ENCODE measurements at regions not wholly inside any gene's neighbourhood (a gene's known extent, or its start where the extent isn't known, plus 50 kb on each side); places are given as distances from the start of the nearest gene placed in this dataset.

DNA sequence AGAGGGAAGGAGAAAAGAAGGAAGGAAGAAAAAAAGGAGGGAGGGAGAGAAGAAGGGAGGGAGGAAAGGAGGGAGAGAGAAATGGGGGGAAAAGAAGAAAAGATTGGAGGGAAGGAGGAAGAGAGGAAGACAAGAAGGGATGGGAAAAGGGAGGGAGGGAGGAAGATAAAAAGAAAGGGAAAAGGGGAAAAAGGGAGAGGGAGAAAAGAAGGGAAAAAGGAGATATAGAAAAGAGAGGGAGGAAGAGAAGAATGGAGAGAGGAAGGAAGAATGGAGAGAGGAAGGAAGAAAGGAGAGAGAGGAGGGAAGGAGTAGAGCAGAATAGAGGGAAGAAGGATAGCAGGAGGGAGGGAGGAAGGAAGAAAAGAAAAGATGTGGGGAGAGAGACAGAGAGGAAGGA lies 334.6 kb downstream of the TSHZ3 start:
- TF ChIP-seq, protein P1, sequence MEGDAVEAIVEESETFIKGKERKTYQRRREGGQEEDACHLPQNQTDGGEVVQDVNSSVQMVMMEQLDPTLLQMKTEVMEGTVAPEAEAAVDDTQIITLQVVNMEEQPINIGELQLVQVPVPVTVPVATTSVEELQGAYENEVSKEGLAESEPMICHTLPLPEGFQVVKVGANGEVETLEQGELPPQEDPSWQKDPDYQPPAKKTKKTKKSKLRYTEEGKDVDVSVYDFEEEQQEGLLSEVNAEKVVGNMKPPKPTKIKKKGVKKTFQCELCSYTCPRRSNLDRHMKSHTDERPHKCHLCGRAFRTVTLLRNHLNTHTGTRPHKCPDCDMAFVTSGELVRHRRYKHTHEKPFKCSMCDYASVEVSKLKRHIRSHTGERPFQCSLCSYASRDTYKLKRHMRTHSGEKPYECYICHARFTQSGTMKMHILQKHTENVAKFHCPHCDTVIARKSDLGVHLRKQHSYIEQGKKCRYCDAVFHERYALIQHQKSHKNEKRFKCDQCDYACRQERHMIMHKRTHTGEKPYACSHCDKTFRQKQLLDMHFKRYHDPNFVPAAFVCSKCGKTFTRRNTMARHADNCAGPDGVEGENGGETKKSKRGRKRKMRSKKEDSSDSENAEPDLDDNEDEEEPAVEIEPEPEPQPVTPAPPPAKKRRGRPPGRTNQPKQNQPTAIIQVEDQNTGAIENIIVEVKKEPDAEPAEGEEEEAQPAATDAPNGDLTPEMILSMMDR (IDR thresholded peaks at IDR 0.05; ENCODE audit: insufficient read depth, low read length): no peak
- H3K4me3 ChIP-seq (ENCODE audit: low read depth, low read length): no peak overlapping the region
- DNase-seq (ENCODE audit: low read depth): no peak

DNA sequence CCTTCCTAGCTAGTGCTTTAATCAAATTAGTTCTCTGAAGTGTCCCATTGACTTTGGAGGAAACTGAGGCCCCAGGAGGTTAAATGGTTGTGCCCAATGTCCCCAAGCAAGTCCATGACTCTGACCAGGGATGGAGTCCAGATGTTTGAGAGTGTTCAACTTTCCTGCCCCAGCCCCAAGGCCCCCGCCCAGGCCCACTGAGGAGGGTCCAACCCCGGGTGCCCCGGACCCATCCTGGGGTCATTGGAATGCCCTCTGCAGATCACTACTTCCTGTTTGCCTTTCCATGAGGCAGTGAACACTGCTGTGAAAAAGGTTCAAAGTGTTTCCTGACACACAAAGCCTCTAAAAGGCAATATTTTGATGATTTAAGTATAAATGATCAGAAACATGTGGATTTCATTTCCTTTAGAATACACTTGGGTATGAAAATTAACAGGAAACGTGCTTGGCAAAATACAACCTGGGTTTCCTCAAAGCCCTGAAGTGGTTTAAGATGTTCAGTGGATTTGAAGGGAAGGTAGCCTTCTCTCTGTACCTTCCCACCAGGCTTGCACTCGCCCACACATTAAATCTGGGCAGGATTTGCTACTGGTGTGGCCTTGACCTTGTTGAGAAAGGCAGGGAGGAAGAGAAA lies 335.7 kb downstream of the TSHZ3 start:
- no peak overlapping the region for H3K4me3 ChIP-seq (ENCODE audit: low read depth, low read length)
- DNase-seq (ENCODE audit: low read depth): no peak
- TF ChIP-seq, protein P1 (IDR thresholded peaks at IDR 0.05; ENCODE audit: insufficient read depth, low read length): no peak

DNA sequence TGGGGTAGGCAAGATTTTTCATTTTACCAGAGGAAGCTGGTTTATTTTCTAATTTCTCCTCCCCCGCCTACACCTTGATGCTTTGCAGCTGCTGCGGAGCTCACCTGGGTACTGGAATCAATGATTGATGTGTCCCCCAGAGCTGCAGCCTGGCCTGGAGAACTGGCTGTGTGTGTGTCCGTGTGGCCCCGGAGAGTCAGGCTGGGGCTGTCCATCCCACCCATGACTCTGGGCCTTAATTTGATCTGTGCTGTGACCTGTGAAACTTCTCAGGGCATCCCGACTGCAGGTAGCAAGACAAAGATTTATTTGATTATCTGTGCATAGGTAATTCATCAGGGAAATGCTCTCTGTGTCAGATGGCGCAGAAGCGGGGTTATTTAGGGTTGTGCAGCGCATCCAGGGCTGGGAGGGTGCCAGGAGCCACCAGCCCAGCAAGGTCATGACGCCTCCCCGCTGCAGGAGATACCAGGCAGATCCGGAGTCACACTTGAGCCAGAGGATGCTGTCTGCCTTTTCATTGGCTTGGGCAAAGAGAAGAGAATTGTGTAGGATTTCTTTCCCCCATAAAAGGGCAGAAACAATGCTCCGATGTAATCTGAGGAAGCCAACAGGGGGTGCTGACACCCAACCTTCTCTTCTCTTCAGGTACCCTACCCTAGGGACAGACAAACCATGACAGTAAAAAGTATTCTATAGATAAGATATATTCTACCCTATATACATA lies 346.6 kb downstream of the TSHZ3 start:
- TF ChIP-seq, protein P1 (IDR thresholded peaks at IDR 0.05; ENCODE audit: insufficient read depth, low read length): no peak
- no peak for DNase-seq (ENCODE audit: low read depth)
- no peak overlapping the region for H3K4me3 ChIP-seq (ENCODE audit: low read depth, low read length)

DNA sequence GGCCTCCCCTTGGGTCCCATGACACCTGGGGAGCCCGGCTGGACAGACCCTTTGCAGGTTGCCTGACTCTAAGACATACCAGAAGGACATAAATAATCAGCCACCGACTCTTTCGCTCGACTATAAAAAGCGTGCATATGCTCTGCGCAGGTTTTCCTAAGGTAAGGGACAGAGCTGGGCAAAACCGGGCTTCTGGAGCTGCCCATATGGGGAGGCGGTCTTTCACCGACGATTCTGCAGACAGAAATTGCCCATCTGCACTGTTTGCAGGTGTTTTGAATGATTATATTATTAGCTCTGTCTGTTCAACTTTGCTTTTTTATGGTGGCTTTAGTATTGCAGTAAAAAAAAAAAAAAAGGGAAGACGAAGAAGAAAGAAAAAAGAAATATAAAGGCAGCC lies 347.2 kb downstream of the TSHZ3 start:
- H3K4me3 ChIP-seq (ENCODE audit: low read depth, low read length): no peak overlapping the region
- DNase-seq (ENCODE audit: low read depth): no peak
- TF ChIP-seq, protein P1 (IDR thresholded peaks at IDR 0.05; ENCODE audit: insufficient read depth, low read length): no peak

DNA sequence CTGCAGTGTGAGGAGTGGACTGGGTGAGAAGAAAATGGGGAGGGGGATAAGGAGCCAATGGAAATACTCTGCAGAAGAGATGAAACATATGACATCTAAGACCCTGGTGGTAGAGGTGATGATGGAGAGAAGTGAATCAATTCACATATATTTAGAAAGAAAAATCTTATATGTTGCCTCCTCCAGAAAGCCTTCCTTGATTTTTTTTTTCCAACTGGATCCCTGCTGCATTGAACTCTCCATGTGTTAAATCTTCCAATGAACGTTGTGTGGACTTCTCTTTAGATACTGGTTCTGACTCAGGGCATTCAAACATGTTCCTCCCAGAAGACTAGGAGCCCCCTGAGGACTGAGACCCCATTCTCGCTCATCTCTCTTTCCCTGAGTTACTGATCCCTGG lies 348.3 kb downstream of the TSHZ3 start:
- H3K4me3 ChIP-seq (ENCODE audit: low read depth, low read length): no peak overlapping the region
- no peak for DNase-seq (ENCODE audit: low read depth)
- TF ChIP-seq, protein P1 (IDR thresholded peaks at IDR 0.05; ENCODE audit: insufficient read depth, low read length): no peak

DNA sequence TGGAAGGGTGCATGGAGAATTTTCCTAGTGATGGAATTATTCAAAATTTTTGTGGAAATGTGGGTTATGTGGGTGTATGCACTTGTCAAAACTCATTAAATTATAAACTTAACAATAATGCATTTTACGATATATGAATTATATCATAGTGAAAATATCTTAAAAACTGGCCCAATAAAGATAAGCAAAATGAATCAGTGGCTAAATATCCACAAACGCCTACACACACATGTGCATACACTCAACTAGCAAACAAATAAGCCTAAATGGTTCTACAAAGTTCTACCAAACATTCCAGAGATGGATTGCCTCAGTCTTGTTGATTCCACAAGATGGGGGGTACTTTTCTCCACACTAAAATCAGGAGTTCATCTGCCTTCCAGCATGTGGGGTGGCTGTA lies 349.5 kb downstream of the TSHZ3 start:
- no peak overlapping the region for H3K4me3 ChIP-seq (ENCODE audit: low read depth, low read length)
- TF ChIP-seq, protein P1 (IDR thresholded peaks at IDR 0.05; ENCODE audit: insufficient read depth, low read length): no peak
- DNase-seq (ENCODE audit: low read depth): peak; percentile 28

Data from fibroblast of the aortic adventitia (primary cell).